Stimulated activated naive CD8-positive, alpha-beta T cell treated with anti-CD3 and anti-CD28 coated beads, Interleukin-15, amount 100 ng/mL, for 72 hours (primary cell): ENCODE measurements at regions not wholly inside any gene's neighbourhood (a gene's known extent, or its start where the extent isn't known, plus 50 kb on each side); places are given as distances from the start of the nearest gene placed in this dataset.

ENCODE experiments used
- ATAC-seq: fragments of 150-1000 bp; cut with Tn5 transposase; 2 replicates; pipeline ENCODE4 v1.10.0; 2021; ENCODE audit warnings: mild to moderate bottlenecking, moderate library complexity
- DNase-seq, 2 donors: peaks; one replicate each; pipeline ENCODE4 v3.0.0; 2021 to 2022
- H3K27ac Mint-ChIP-seq, 2 donors: one replicate each; pipeline ENCODE4 v1.8.0; 2022; ENCODE audit warnings: mild to moderate bottlenecking in 2 of 2, mixed read lengths in 2 of 2, moderate library complexity in 2 of 2
- H3K27me3 Mint-ChIP-seq: one replicate; pipeline ENCODE4 v1.8.0; 2022; ENCODE audit warnings: mixed read lengths
- H3K4me1 Mint-ChIP-seq: one replicate; pipeline ENCODE4 v1.8.0; 2022; ENCODE audit warnings: mild to moderate bottlenecking, mixed read lengths
- H3K4me3 Mint-ChIP-seq, 2 donors: one replicate each; pipeline ENCODE4 v1.8.0; 2022; ENCODE audit warnings: mild to moderate bottlenecking in 2 of 2, mixed read lengths in 2 of 2, moderate library complexity in 1 of 2
- H3K9me3 Mint-ChIP-seq, 2 donors: one replicate each; pipeline ENCODE4 v1.8.0; 2022; ENCODE audit warnings: mixed read lengths in 2 of 2

DNA sequence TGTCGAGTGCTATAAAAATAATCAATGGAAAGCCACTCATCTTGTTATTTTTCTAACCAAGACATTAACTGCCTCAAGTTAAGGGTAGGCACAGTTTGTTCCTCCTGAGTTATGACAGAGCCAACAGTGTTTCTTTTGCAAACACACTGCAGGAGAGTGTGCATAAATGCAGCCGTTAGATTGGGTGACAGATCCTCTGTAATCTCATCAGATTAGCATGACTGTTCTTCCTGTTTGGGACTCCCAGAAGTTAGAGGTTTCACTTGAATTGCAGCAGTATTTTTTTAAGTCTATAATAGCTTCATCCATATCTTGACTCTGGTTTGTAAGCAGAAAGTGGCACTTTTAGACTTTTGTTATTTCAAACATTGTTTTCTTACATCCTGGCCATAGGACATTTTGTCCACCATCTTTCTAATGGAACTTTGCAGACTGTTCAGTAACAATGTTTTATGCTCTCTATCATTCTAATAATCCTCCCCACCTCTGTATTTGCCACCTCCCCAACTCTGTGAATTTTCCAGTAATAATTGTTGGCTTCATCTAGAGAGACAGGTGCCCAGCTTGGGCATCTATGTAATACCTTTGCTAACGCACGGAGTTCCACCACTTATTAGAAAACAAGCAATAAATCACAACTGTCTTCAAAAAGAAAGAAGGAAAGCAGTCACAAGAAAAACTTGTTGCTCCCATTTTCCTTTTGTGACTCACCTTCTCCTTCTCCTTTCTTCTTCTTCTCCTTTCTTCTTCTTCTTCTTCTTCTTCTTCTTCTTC is 560.0 kb downstream of the ADCYAP1 start:
- no peak for DNase-seq
- Mint-ChIP-seq H3K9me3 (no peaks in the 10 kb centered on the region), H3K27ac (no peak overlapping the region), H3K4me3 (no peak overlapping the region), H3K4me1 (no peaks in the 10 kb centered on the region), H3K27me3 (no peaks in the 10 kb centered on the region)
- ATAC-seq: no peak

DNA sequence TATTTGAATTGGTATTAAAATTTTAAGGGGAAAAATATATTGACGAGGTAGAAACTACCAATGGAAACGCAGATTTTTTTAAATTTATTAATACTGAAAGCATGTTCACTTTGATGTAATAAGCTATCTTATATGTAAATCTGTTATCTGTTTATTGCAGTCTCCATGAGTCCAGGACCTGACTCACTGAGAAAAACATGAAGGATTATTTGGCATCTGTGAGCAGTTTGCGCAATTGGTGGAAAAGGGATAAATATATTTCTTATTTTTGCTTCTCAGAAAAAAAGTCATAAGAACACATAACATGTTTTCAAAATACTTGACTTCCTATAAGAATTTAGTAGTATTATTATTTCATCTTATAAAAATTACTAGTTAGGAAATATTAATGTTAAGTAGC is 561.4 kb downstream of the ADCYAP1 start:
- H3K27me3 Mint-ChIP-seq: no peaks in the 10 kb centered on the region
- no peaks in the 10 kb centered on the region for H3K4me1 Mint-ChIP-seq
- H3K9me3 Mint-ChIP-seq: no peaks in the 10 kb centered on the region
- no peak overlapping the region for H3K27ac Mint-ChIP-seq
- ATAC-seq (no peak), DNase-seq (no peak)
- no peak overlapping the region for H3K4me3 Mint-ChIP-seq

DNA sequence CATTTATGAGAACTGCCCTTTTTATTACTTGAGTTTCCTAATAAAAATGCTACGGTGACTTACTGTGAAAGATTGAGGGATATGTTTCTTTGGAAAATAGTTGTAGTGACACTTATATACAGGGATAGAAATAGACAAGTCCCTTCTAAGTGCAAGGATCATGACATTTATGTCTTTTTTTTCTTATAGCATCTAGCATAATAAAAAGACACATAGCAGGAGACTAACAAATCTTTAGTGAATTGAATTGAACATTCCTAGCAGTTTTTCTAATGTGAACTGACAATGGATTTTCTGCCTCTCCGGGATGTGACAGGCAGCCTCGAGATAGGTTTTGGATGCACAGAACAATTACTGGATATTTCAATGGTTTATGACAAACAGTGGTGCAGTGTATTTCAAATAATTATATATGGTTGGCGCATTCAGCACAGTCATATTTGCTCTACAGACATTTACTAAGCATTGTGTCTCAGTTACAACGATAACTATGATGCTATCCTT is 562.8 kb downstream of the ADCYAP1 start:
- no peak for DNase-seq
- ATAC-seq: no peak
- Mint-ChIP-seq H3K27ac (no peak overlapping the region), H3K4me3 (no peak overlapping the region), H3K27me3 (no peaks in the 10 kb centered on the region), H3K9me3 (no peaks in the 10 kb centered on the region), H3K4me1 (no peaks in the 10 kb centered on the region)

GRCh38 chr18:1468550-1468949 is 563.9 kb downstream of the ADCYAP1 start:
- Mint-ChIP-seq H3K27ac (no peak overlapping the region), H3K4me3 (no peak overlapping the region), H3K27me3 (no peaks in the 10 kb centered on the region), H3K9me3 (no peaks in the 10 kb centered on the region), H3K4me1 (no peaks in the 10 kb centered on the region)
- DNase-seq (no peak), ATAC-seq (no peak)

GRCh38 chr18:1475867-1476266 is 571.2 kb downstream of the ADCYAP1 start:
- DNase-seq (no peak), ATAC-seq (no peak)
- H3K4me1 Mint-ChIP-seq: no peaks in the 10 kb centered on the region
- H3K9me3 Mint-ChIP-seq: no peaks in the 10 kb centered on the region
- H3K27ac Mint-ChIP-seq: no peak overlapping the region
- no peak overlapping the region for H3K4me3 Mint-ChIP-seq
- H3K27me3 Mint-ChIP-seq: no peaks in the 10 kb centered on the region

GRCh38 chr18:1480309-1480708 is 575.6 kb downstream of the ADCYAP1 start:
- DNase-seq (no peak), ATAC-seq (no peak)
- Mint-ChIP-seq H3K27ac (no peak overlapping the region), H3K27me3 (no peaks in the 10 kb centered on the region), H3K9me3 (no peaks in the 10 kb centered on the region), H3K4me1 (no peaks in the 10 kb centered on the region), H3K4me3 (no peak overlapping the region)

GRCh38 chr18:1481577-1481976 is 576.9 kb downstream of the ADCYAP1 start:
- ATAC-seq: no peak
- H3K4me3 Mint-ChIP-seq: no peak overlapping the region

DNA sequence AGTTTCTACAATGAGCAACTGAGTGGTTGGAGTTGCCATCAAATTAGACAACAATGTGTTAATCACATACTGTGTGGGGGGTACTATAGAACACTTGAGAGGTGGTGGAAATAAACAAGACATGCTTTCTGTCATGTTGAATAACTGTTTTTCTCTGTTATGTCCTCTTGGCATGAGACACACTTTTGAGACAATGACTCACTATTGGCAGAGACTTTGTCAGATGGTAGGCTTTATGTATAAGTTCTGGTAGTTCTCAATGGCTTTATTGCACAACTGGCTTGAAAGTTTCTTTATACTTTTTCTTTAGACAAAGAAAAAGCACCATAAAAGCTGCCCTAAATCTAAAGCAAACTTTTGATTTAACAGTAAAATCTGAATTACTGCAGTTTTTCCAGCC is 578.7 kb downstream of the ADCYAP1 start:
- no peak overlapping the region for H3K27ac Mint-ChIP-seq
- no peaks in the 10 kb centered on the region for H3K27me3 Mint-ChIP-seq
- peaks cover 5% of the 10 kb centered on the region in 2 donors for H3K9me3 Mint-ChIP-seq
- no peak overlapping the region for H3K4me3 Mint-ChIP-seq
- DNase-seq (no peak), ATAC-seq (no peak)
- H3K4me1 Mint-ChIP-seq: no peaks in the 10 kb centered on the region

More at GRCh38 chr18:1481577-1481976, 576.9 kb downstream of the ADCYAP1 start:
- no peak overlapping the region for H3K27ac Mint-ChIP-seq
- no peak for DNase-seq
- H3K27me3 Mint-ChIP-seq: no peaks in the 10 kb centered on the region
- H3K4me1 Mint-ChIP-seq: no peaks in the 10 kb centered on the region
- H3K9me3 Mint-ChIP-seq: peaks cover 0 to 5% of the 10 kb centered on the region in 2 donors

- Mint-ChIP-seq H3K9me3 (peaks cover 6 to 10% of the 10 kb centered on the region in 2 donors), H3K27ac (no peak overlapping the region), H3K4me3 (no peak overlapping the region), H3K4me1 (no peaks in the 10 kb centered on the region), H3K27me3 (no peaks in the 10 kb centered on the region)
- DNase-seq: no peak
- ATAC-seq: no peak
Measured at GRCh38 chr18:1487457-1487856, 582.8 kb downstream of the ADCYAP1 start.

DNA sequence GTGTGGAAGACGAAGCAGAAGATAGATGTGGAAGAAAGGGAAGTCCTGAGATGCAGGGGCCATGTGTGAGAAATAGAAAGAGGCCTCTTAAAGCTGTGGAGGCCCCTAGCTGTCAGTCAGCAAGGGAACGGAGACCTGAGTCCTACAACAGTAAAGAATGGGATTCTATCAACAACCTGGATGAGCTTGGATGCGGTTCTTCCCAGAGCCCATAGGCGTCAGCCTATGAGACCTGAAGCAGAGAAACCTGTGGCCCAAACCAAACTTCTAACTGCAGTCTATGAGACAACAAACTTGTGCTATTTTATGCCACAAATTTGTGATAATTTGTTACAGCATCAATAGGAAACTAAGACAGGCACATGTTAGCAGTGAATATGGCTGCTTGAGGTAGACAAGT is 583.7 kb downstream of the ADCYAP1 start:
- Mint-ChIP-seq H3K9me3 (peaks cover 6 to 10% of the 10 kb centered on the region in 2 donors), H3K4me1 (no peaks in the 10 kb centered on the region), H3K27me3 (no peaks in the 10 kb centered on the region), H3K4me3 (no peak overlapping the region), H3K27ac (no peak overlapping the region)
- DNase-seq (no peak), ATAC-seq (no peak)

DNA sequence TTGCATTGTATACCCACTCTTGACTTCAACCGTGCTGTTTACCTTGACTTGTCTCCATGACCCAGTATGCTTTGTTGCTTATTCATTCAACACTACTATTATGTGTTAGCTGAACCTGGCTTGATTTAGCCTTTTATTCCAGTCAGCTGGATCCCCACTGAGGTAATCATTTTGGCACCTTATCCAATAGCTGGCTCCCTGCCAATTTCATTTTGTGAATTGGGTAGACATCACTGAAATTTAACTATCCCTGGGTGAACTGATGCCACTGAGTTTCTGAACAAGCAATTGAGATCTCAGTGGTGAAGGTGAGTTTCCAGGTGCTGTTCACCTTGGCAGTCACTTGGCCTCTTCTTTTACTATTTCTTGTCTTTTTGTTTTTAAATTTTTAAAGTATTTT is 584.3 kb downstream of the ADCYAP1 start:
- Mint-ChIP-seq H3K27ac (no peak overlapping the region), H3K27me3 (no peaks in the 10 kb centered on the region), H3K9me3 (peaks cover 6 to 10% of the 10 kb centered on the region in 2 donors), H3K4me1 (no peaks in the 10 kb centered on the region), H3K4me3 (no peak overlapping the region)
- ATAC-seq (no peak), DNase-seq (no peak)

DNA sequence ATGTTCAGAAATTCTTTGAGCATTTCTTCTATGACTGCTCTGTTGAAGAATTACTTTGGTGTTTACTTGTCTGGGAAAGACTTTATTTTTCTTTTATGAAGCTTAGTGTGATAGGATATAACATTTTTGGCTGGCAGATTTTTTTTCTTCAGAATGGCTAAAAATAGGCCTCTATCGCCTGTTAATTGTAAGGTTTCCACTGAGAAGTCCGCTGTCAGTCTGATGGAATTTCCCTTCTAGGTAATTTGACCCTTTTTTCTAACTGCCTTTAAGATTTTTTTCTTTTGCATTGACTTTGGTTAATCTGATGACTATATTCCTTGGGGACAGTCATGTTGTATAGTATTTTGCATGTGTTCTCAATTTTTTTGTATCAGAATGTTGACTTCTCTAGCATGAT is 590.7 kb downstream of the ADCYAP1 start:
- H3K4me1 Mint-ChIP-seq: no peaks in the 10 kb centered on the region
- no peaks in the 10 kb centered on the region for H3K27me3 Mint-ChIP-seq
- no peak overlapping the region for H3K4me3 Mint-ChIP-seq
- H3K9me3 Mint-ChIP-seq: peaks cover 5 to 14% of the 10 kb centered on the region in 2 donors
- no peak overlapping the region for H3K27ac Mint-ChIP-seq
- DNase-seq (no peak), ATAC-seq (no peak)

- H3K27ac Mint-ChIP-seq: no peak overlapping the region
- DNase-seq (no peak), ATAC-seq (no peak)
- no peak overlapping the region for H3K4me3 Mint-ChIP-seq
- peaks cover 5 to 14% of the 10 kb centered on the region in 2 donors for H3K9me3 Mint-ChIP-seq
- H3K27me3 Mint-ChIP-seq: no peaks in the 10 kb centered on the region
- no peaks in the 10 kb centered on the region for H3K4me1 Mint-ChIP-seq
Measured at GRCh38 chr18:1496096-1496495, 591.4 kb downstream of the ADCYAP1 start.

- H3K4me1 Mint-ChIP-seq: no peaks in the 10 kb centered on the region
- no peak for ATAC-seq
- H3K27ac Mint-ChIP-seq: no peak overlapping the region
- peaks cover 0 to 14% of the 10 kb centered on the region in 2 donors for H3K9me3 Mint-ChIP-seq
- no peak overlapping the region for H3K4me3 Mint-ChIP-seq
- no peaks in the 10 kb centered on the region for H3K27me3 Mint-ChIP-seq
- DNase-seq: no peak
Measured at GRCh38 chr18:1498216-1498615, 593.5 kb downstream of the ADCYAP1 start.

- Mint-ChIP-seq H3K27ac (no peak overlapping the region), H3K9me3 (peaks cover 0 to 14% of the 10 kb centered on the region in 2 donors), H3K4me1 (no peaks in the 10 kb centered on the region), H3K27me3 (no peaks in the 10 kb centered on the region), H3K4me3 (no peak overlapping the region)
- ATAC-seq: no peak
- DNase-seq: no peak
Measured at GRCh38 chr18:1499265-1499664, 594.6 kb downstream of the ADCYAP1 start.

- no peak overlapping the region for H3K4me3 Mint-ChIP-seq
Measured at GRCh38 chr18:1503847-1504246, 599.2 kb downstream of the ADCYAP1 start.

DNA sequence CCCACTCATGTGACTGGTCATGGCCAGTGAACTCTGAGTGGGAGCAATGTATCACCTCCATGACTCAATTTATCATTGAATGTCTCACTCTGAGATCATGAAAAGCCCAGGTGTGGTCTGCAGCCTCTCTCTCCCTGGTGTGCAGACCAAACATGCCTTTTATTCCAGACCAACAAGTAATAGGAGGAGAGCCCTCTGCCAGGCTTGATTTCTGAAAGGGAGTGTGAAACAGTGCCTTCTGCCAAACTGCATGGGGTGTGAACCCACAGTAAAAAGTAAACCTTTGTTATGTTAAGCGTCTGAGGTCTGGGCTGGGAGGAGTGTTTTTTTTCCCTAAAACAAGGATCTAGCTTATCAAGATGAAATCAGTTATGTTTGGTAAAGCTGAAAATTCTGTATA is 601.2 kb downstream of the ADCYAP1 start:
- ATAC-seq (no peak), DNase-seq (no peak)
- no peak overlapping the region for H3K4me3 Mint-ChIP-seq
- peaks cover 0 to 5% of the 10 kb centered on the region in 2 donors for H3K9me3 Mint-ChIP-seq
- no peak overlapping the region for H3K27ac Mint-ChIP-seq
- H3K27me3 Mint-ChIP-seq: no peaks in the 10 kb centered on the region
- no peaks in the 10 kb centered on the region for H3K4me1 Mint-ChIP-seq

More at GRCh38 chr18:1503847-1504246, 599.2 kb downstream of the ADCYAP1 start:
- no peaks in the 10 kb centered on the region for H3K4me1 Mint-ChIP-seq
- DNase-seq (no peak), ATAC-seq (no peak)
- H3K9me3 Mint-ChIP-seq: no peaks in the 10 kb centered on the region
- no peaks in the 10 kb centered on the region for H3K27me3 Mint-ChIP-seq
- no peak overlapping the region for H3K27ac Mint-ChIP-seq
